Uterus (tissue), 2 donors: ENCODE measurements at regions not wholly inside any gene's neighbourhood (a gene's known extent, or its start where the extent isn't known, plus 50 kb on each side); places are given as distances from the start of the nearest gene placed in this dataset.

Experiments
- POLR2A ChIP-seq, 2 donors: fragments of 450-650 bp; IDR thresholded peaks; one replicate each; pipeline ENCODE4 v1.6.1; 2016; ENCODE audit warnings: antibody characterized with exemption in 2 of 2, mild to moderate bottlenecking in 1 of 2, moderate library complexity in 1 of 2
- TF ChIP-seq, protein P1 (sequence below), 4 experiments: fragments of 200-600 bp in 2 of 4; fragments of 450-650 bp in 2 of 4; sonication (generic) in 2 of 4; IDR thresholded peaks; one replicate each; pipeline ENCODE4 v1.5.1; 2016 to 2019; ENCODE audit warnings: antibody characterized with exemption in 4 of 4, mild to moderate bottlenecking in 2 of 4, moderate library complexity in 1 of 4

DNA sequence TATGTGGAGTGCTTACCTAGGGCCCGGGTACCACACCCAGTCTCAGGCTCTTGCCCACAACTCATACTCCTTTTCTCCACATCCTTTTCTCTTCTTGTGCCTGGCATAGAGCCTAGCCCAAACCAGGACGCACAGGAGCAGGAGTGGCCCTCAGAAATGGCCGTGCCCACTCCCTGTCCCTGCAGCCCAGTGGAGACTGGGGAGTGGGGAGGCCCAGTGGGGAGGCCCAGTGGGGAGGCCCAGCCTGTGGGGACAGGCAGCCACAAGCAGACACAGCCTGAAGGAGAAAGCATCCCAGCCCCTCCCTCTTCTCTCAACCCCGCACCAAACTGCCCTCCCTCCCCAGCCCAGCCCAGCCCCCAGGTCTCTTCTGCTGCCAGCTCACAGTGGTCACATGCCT lies 196.8 kb downstream of the KIF26A start:
- TF ChIP-seq, protein P1, sequence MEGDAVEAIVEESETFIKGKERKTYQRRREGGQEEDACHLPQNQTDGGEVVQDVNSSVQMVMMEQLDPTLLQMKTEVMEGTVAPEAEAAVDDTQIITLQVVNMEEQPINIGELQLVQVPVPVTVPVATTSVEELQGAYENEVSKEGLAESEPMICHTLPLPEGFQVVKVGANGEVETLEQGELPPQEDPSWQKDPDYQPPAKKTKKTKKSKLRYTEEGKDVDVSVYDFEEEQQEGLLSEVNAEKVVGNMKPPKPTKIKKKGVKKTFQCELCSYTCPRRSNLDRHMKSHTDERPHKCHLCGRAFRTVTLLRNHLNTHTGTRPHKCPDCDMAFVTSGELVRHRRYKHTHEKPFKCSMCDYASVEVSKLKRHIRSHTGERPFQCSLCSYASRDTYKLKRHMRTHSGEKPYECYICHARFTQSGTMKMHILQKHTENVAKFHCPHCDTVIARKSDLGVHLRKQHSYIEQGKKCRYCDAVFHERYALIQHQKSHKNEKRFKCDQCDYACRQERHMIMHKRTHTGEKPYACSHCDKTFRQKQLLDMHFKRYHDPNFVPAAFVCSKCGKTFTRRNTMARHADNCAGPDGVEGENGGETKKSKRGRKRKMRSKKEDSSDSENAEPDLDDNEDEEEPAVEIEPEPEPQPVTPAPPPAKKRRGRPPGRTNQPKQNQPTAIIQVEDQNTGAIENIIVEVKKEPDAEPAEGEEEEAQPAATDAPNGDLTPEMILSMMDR (IDR thresholded peaks at IDR 0.05) = no peak
- no peak for TF ChIP-seq POLR2A (IDR thresholded peaks at IDR 0.05)
